Activated T-cell treated with anti-CD3 and anti-CD28 coated beads for 1 hour (primary cell): ENCODE measurements at regions not wholly inside any gene's neighbourhood (a gene's known extent, or its start where the extent isn't known, plus 50 kb on each side); places are given as distances from the start of the nearest gene placed in this dataset.
"Not testable (repeated sequence)": the region's sequence is repeated elsewhere in the genome, so short reads cannot be mapped to it uniquely, and the experiment has no call there.

ENCODE experiments used
- DNase-seq: peaks from one replicate; pipeline ENCODE4 v3.0.0-alpha.2; 2020; ENCODE audit warnings: low read depth

DNA sequence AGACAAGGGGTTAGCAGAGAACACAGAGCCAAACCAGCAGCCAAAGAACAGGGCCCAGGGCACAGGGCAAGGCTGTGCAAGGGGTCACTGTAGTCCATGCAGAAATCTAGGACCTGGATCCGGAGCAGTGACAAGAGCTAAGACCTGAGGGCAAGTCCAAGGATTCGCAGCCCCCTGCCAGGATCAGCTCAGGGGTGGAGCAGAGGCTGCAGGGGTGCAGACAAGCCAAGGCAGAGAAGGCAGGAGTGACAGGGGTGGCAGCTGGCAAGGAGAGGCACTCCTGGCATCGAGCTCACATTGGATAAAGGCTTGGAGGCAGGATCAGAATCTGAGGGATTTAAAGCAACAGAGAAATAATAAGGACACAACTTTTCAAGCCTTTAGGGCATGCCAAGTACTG, 80.7 kb upstream of the NANOS1 start:
- no peak for DNase-seq

GRCh38 chr10:118950190-118950680, 79.3 kb upstream of the NANOS1 start:
- DNase-seq = no peak

GRCh38 chr10:118950997-118951637, 78.4 kb upstream of the NANOS1 start:
- DNase-seq = no peak

- no peak for DNase-seq
Measured at GRCh38 chr10:118952493-118953295, 76.8 kb upstream of the NANOS1 start.

- no peak for DNase-seq
Measured at GRCh38 chr10:118953598-118954393, 75.7 kb upstream of the NANOS1 start.

GRCh38 chr10:118955531-118955930, 74.0 kb upstream of the NANOS1 start:
- DNase-seq = no peak

GRCh38 chr10:118955951-118956801, 73.3 kb upstream of the NANOS1 start:
- no peak for DNase-seq

DNA sequence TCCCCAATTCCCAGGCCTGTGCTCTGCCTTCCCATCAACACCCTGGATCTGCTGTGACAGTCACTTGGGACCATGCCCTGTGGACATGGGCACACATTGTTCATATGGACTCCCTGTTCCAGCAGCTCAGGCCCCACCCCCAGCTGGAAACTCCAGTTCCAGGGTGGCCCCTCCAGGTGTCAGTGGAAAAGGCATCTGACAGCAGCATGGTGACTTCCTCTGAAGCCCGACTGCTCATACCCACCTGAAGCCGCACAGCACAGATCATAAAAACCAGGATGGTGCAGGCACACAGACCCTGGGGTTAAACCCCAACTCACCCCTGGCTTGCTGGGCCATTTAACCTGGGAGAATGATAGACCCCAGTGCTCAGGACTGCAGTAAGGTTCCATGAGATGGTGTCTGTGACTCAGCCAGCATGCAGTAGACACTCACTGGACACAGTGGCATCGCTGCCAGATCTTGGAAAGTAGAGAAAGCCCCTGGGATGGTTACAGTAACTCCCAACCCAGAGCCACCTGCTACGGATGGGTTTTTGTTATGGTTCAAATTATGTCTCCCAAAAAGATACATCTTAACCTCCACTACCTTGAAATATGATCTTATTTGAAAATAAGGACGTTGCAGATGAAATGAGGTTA, 72.6 kb upstream of the NANOS1 start:
- no peak for DNase-seq

DNA sequence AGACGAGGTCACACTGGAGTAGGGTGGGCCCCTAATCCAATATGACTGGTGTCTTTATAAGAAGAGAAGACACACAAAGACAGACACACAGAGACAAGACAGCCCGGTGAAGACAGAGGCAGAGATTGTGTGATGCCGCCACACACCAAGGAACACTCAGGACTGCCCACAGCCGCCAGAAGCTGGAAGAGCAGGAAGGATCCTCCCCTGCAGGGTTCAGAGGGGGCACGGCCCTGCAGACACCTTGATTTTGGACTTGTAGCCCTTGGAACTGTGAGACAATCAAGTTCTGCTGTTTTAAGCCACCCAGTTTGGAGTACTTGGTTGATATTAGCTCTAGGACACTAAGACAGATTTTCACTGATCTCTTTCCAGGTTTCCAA, 72.1 kb upstream of the NANOS1 start:
- no peak for DNase-seq

DNA sequence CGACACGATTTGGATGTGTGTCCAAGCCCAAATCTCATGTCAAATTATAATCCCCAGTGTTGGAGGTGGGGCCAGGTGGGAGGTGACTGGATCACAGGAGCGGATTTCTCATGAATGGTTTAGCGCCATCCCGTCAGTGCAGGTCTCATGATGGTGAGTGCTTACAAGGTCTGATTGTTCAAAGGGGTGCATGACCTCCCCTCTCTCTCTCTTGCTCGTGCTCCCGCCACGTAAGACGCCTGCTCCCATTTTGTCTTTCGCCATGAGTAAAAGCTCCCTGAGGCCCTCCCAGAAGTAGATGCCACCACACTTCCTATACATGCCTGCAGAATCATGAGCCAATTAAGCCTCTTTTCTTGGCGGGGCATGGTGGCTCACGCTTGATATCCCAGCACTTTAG, 71.5 kb upstream of the NANOS1 start:
- no peak for DNase-seq

GRCh38 chr10:118958559-118958958, 71.0 kb upstream of the NANOS1 start:
- no peak for DNase-seq

DNA sequence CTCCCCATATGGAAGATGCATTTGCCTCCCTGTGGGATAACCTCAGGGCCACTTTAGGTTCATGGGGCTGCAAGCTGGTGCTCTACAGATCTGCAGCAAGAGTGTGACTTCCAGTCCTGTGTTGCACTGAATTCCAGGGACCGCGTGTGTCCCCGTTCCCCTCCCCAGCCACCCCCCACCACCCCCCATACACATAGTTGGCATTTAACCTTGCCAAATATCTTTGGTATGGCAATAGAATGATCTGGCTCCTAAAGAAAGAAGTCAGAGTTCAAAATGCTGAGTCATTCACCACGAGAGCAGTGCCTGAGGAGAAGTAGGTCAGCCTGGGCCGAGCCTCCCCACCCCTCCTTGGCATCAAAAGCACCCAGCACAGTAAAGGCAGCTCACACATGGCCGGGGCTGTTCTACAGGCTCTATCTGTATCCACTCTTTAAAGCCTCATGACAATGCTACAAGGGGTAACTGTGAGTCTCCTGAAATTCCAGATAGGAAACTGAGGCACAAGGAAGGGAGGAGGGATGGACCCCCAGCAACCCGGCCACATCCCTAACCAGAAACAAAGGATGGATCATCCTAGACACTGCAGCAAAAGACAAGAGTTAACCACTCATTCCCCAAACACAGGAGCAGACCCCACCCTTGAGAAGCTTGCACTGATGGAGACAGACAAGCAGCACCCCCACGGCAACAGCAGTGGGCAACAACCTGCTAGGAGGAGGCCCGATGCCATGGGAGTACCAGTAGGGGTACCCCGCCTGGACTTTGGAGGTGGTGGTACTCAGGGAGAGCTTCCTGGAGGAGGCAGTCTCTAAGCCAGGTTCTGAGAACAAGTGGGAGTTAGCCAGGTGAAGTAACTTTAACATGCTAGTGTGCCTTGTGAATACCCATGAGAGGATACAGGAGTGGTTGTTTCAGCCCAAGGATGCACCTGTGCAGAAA, 70.3 kb upstream of the NANOS1 start:
- DNase-seq = no peak

DNA sequence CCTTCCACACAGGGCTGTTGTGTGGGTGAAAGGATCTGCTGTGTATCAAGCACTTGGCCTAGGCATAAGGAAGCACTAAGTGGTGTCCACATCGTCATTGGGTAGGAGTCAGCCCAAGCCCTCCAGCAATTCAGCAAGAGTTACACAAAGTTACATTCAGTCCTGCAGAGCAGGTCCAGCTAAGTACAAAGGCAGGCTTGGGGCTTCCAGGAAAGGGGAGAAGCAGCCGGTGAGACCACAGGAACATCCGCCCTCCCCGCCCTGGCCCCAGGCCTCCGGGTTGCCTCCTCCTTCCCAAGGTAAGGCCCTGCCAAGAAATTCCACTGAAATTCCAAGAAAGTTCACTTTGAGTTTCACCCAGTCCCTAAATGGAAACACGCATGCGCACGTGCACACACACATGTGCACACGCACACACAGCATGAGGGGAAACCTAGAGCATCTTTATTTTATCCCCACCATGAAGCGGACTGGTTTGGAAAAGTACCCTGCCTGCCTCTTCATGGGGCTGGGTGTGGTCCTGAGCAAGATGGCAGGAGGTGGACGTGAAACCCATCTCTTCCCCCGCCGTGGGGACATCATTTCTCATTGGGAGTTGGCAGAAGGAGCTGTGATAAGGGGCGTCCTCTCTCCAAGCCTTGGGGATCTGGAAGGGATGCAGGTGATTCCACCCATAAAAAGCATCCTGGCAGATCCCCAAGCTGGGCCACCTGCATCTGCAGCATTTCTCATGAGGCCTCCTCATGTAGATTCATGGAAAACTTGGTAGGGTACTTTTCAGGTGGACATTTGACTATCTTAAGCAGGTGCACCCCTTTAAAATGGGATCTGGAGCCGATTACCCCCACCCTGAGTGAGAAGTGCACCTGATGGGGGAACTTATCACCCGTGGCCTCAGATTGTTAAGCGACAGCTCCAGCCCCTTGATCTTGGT, 69.1 kb upstream of the NANOS1 start:
- no peak for DNase-seq

DNA sequence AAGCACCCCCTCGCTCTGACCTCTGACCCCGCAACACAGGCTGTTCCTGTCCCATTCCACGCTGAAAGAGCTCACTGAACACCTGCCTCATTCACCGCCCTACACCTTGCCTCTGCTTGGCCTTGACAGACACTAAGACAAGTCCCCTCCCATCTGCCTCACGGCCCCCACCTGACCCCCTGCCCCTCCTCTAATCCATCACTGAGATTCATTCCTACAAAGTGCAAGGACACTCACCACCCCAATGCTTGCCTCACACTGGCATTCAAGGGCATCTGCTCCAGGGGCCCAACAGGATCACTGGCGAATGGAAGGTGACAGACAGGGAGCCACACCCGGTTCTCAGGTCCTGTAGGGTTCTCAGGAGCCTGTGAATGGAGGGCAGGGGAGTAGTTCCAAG, 68.1 kb upstream of the NANOS1 start:
- DNase-seq = no peak

DNA sequence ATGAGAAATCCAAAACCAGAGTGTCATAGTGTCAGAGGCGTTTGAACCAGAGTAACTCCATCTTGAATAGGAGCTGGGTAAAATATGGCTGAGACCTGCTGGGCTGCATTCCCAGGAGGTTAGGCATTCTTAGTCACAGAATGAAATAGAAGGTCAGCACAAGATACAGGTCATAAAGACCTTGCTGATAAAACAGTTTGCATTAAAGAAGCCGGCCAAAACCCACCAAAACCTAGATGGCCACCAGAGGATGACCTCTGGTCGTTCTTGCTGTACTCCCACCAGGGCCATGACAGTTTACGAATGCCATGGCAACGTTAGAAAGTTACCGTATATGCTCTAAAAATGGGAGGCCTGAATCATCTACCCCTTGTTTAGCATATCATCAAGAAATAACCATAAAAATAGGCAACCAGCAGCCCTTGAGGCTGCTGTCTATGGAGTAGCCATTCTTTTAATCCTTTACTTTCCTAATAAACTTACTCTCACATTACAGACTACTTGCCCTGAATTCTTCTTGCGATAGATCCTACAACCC, 67.1 kb upstream of the NANOS1 start:
- not testable (repeated sequence) for DNase-seq

- DNase-seq = no peak
Measured at GRCh38 chr10:118963341-118963740, 66.2 kb upstream of the NANOS1 start.

- DNase-seq = no peak
Measured at GRCh38 chr10:118963933-118964332, 65.6 kb upstream of the NANOS1 start.

DNA sequence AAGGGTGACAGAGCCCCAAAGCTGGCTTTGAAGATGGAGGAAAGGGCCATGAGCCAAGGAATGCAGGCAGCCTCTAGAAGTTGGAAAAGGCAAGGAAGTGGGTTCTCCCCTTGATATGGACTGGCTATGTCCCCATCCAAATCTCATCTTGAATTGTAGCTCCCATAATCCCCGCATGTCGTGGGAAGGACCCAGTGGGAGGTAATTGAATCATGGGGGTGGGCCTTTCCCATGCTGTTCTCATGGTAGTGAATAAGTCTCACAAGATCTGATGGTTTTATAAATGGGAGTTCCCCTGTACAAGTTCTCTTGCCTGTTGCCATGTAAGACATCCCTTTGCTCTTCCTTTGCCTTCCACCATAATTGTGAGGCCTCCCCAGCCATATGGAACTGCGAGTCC, 65.0 kb upstream of the NANOS1 start:
- DNase-seq = not testable (repeated sequence)

- no peak for DNase-seq
Measured at GRCh38 chr10:118965096-118965495, 64.4 kb upstream of the NANOS1 start.
